Astrocyte (in vitro differentiated cells and primary cell): ENCODE measurements at regions not wholly inside any gene's neighbourhood (a gene's known extent, or its start where the extent isn't known, plus 50 kb on each side); places are given as distances from the start of the nearest gene placed in this dataset.

Experiments
- DNase-seq: peaks from one replicate; pipeline ENCODE4 v3.0.0-alpha.2; 2010; ENCODE audit warnings: low read depth
- FAIRE-seq: peaks from 2 replicates; lab custom pipeline; 2011; peaks lifted over from hg19 to GRCh38; lab: Jason Lieb, UNC
- H2AFZ ChIP-seq: 2 replicates; pipeline ENCODE4 v1.6.0; 2012; ENCODE audit warnings: low read depth, low read length, inconsistent platforms
- H3K27ac ChIP-seq: 2 replicates; pipeline ENCODE4 v1.5.1; 2011; ENCODE audit warnings: low read depth, low read length, inconsistent platforms
- H3K27me3 ChIP-seq: 2 replicates; pipeline ENCODE4 v1.6.0; 2011; ENCODE audit warnings: low read length, inconsistent platforms; ENCODE audit not compliant: insufficient read depth
- H3K36me3 ChIP-seq: 2 replicates; pipeline ENCODE4 v1.5.1; 2011; ENCODE audit warnings: low read length, inconsistent platforms; ENCODE audit not compliant: insufficient read depth
- H3K4me1 ChIP-seq: 2 replicates; pipeline ENCODE4 v1.5.1; 2011; ENCODE audit warnings: low read length, inconsistent platforms; ENCODE audit not compliant: insufficient read depth
- H3K4me2 ChIP-seq: 2 replicates; pipeline ENCODE4 v1.6.0; 2012; ENCODE audit warnings: low read length, inconsistent platforms
- H3K4me3 ChIP-seq: 2 replicates; pipeline ENCODE4 v1.5.1; 2011; ENCODE audit warnings: low read depth, mild to moderate bottlenecking, low read length, inconsistent platforms; ENCODE audit not compliant: insufficient read depth
- H3K79me2 ChIP-seq: 2 replicates; pipeline ENCODE4 v1.6.0; 2012; ENCODE audit warnings: mild to moderate bottlenecking, low read length, inconsistent platforms; ENCODE audit not compliant: insufficient read depth
- H3K9ac ChIP-seq: 2 replicates; pipeline ENCODE4 v1.6.0; 2012; ENCODE audit warnings: mild to moderate bottlenecking, low read length, inconsistent platforms
- H3K9me3 ChIP-seq: 2 replicates; pipeline ENCODE4 v1.5.1; 2012; ENCODE audit warnings: low read depth, mild to moderate bottlenecking, low read length, inconsistent platforms; ENCODE audit not compliant: insufficient read depth
- H4K20me1 ChIP-seq: 2 replicates; pipeline ENCODE4 v1.6.0; 2012; ENCODE audit warnings: low read length, inconsistent platforms; ENCODE audit not compliant: insufficient read depth
- H3K27ac Mint-ChIP-seq: one replicate; pipeline ENCODE4 v1.8.0; 2021; ENCODE audit warnings: mild to moderate bottlenecking, mixed read lengths; ENCODE audit not compliant: unreplicated experiment
- H3K27me3 Mint-ChIP-seq: one replicate; pipeline ENCODE4 v1.8.0; 2021; ENCODE audit warnings: low read depth, mixed read lengths; ENCODE audit not compliant: unreplicated experiment
- H3K36me3 Mint-ChIP-seq: one replicate; pipeline ENCODE4 v1.8.0; 2021; ENCODE audit warnings: low read depth, mixed read lengths; ENCODE audit not compliant: unreplicated experiment
- H3K4me1 Mint-ChIP-seq: one replicate; pipeline ENCODE4 v1.8.0; 2021; ENCODE audit warnings: low read depth, mixed read lengths; ENCODE audit not compliant: unreplicated experiment
- H3K4me3 Mint-ChIP-seq: one replicate; pipeline ENCODE4 v1.8.0; 2021; ENCODE audit warnings: mild to moderate bottlenecking, moderate library complexity, mixed read lengths; ENCODE audit not compliant: unreplicated experiment
- H3K9me3 Mint-ChIP-seq: one replicate; pipeline ENCODE4 v1.8.0; 2021; ENCODE audit warnings: mild to moderate bottlenecking, mixed read lengths; ENCODE audit not compliant: unreplicated experiment
- CTCF ChIP-seq: IDR thresholded peaks from 2 replicates; pipeline ENCODE4 v1.5.1; 2011; ENCODE audit warnings: low read depth, mild to moderate bottlenecking, inconsistent platforms, low read length, moderate library complexity; ENCODE audit not compliant: insufficient read depth
- EZH2 ChIP-seq: IDR thresholded peaks from 2 replicates; pipeline ENCODE4 v1.6.1; 2012; ENCODE audit warnings: mild to moderate bottlenecking, low read length, inconsistent platforms; ENCODE audit not compliant: insufficient read depth

GRCh38 chr10:11670381-11670780 lies 58.9 kb upstream of the USP6NL start:
- Mint-ChIP-seq H3K27me3 (peaks cover 16% of the 10 kb centered on the region), H3K36me3 (no peaks in the 10 kb centered on the region), H3K9me3 (peaks cover 3% of the 10 kb centered on the region), H3K4me1 (no peaks in the 10 kb centered on the region), H3K4me3 (no peak overlapping the region), H3K27ac (no peak overlapping the region)
- no peaks in the 10 kb centered on the region for H3K4me1 ChIP-seq
- no peaks in the 10 kb centered on the region for H3K79me2 ChIP-seq
- no peak overlapping the region for H3K27ac ChIP-seq
- H3K27me3 ChIP-seq: no peaks in the 10 kb centered on the region
- no peak for TF ChIP-seq CTCF
- no peak for TF ChIP-seq EZH2
- no peak overlapping the region for H3K9ac ChIP-seq
- no peaks in the 10 kb centered on the region for H4K20me1 ChIP-seq
- no peak overlapping the region for H2AFZ ChIP-seq
- H3K4me3 ChIP-seq: no peak overlapping the region
- FAIRE-seq: no peak
- H3K9me3 ChIP-seq: no peaks in the 10 kb centered on the region
- no peak for DNase-seq
- H3K4me2 ChIP-seq: no peak overlapping the region
- no peaks in the 10 kb centered on the region for H3K36me3 ChIP-seq

- Histone ChIP-seq H3K27me3 (no peaks in the 10 kb centered on the region), H3K36me3 (no peaks in the 10 kb centered on the region), H3K9ac (no peak overlapping the region), H2AFZ (peak overlapping the region; percentile 30), H3K4me1 (no peaks in the 10 kb centered on the region), H3K4me3 (no peak overlapping the region), H3K9me3 (no peaks in the 10 kb centered on the region), H3K79me2 (no peaks in the 10 kb centered on the region), H4K20me1 (no peaks in the 10 kb centered on the region), H3K27ac (no peak overlapping the region), H3K4me2 (peak overlapping the region; percentile 59)
- no peaks in the 10 kb centered on the region for H3K4me1 Mint-ChIP-seq
- DNase-seq: no peak
- peaks cover 20% of the 10 kb centered on the region for H3K27me3 Mint-ChIP-seq
- no peak overlapping the region for H3K27ac Mint-ChIP-seq
- TF ChIP-seq EZH2 (no peak), CTCF (no peak)
- no peak overlapping the region for H3K4me3 Mint-ChIP-seq
- no peak for FAIRE-seq
- no peaks in the 10 kb centered on the region for H3K36me3 Mint-ChIP-seq
- peaks cover 7% of the 10 kb centered on the region for H3K9me3 Mint-ChIP-seq
Observed at GRCh38 chr10:11668847-11669610, 57.6 kb upstream of the USP6NL start.

GRCh38 chr10:11667756-11668155 lies 56.3 kb upstream of the USP6NL start:
- H3K4me2 ChIP-seq: no peak overlapping the region
- H3K27me3 ChIP-seq: no peaks in the 10 kb centered on the region
- Mint-ChIP-seq H3K4me1 (no peaks in the 10 kb centered on the region), H3K9me3 (peaks cover 7% of the 10 kb centered on the region), H3K27me3 (peaks cover 13% of the 10 kb centered on the region), H3K27ac (no peak overlapping the region), H3K4me3 (no peak overlapping the region), H3K36me3 (no peaks in the 10 kb centered on the region)
- DNase-seq (no peak), FAIRE-seq (no peak)
- no peak overlapping the region for H3K27ac ChIP-seq
- H3K4me1 ChIP-seq: no peaks in the 10 kb centered on the region
- no peak overlapping the region for H2AFZ ChIP-seq
- H3K4me3 ChIP-seq: no peak overlapping the region
- no peak for TF ChIP-seq EZH2
- TF ChIP-seq CTCF: no peak
- no peak overlapping the region for H3K9ac ChIP-seq
- H4K20me1 ChIP-seq: no peaks in the 10 kb centered on the region
- H3K79me2 ChIP-seq: no peaks in the 10 kb centered on the region
- H3K9me3 ChIP-seq: no peaks in the 10 kb centered on the region
- H3K36me3 ChIP-seq: no peaks in the 10 kb centered on the region
